H1 (cell line): ENCODE measurements at regions not wholly inside any gene's neighbourhood (a gene's known extent, or its start where the extent isn't known, plus 50 kb on each side); places are given as distances from the start of the nearest gene placed in this dataset.

Experiments
- CTCF ChIA-PET: fragments of 300-600 bp; sonication (Branson Sonifier 250); formaldehyde crosslinking; loops from one replicate; lab custom pipeline; 2021; ENCODE audit not compliant: partially characterized antibody; lab: Charles Lee
- POLR2A ChIA-PET: fragments of 300-600 bp; sonication (Branson Sonifier 250); formaldehyde crosslinking; loops from one replicate; lab custom pipeline; 2021; ENCODE audit warnings: inconsistent platforms; ENCODE audit not compliant: partially characterized antibody; lab: Charles Lee
- DNase-seq, 2 experiments: peaks; one replicate each; pipeline versions ENCODE4 v3.0.0 to v3.0.0-alpha.2; 2010 to 2022; ENCODE audit warnings: low spot score in 2 of 2, low read depth in 1 of 2, mixed read lengths in 1 of 2
- FAIRE-seq: peaks from 2 replicates; lab custom pipeline; 2011; peaks lifted over from hg19 to GRCh38; lab: Jason Lieb, UNC
- H2AFZ ChIP-seq: 2 replicates; pipeline ENCODE4 v1.8.1; 2012; ENCODE audit warnings: low read length, inconsistent platforms
- H2AK5ac ChIP-seq: 2 replicates; pipeline ENCODE4 v1.6.1; 2013; ENCODE audit warnings: low read depth, low read length
- H2BK120ac ChIP-seq: replicated peaks from 2 replicates; pipeline ENCODE3; 2013; ENCODE audit warnings: low read depth, low read length, inconsistent platforms
- H2BK12ac ChIP-seq: 2 replicates; pipeline ENCODE4 v1.6.1; 2013; ENCODE audit warnings: low read depth, low read length
- H2BK15ac ChIP-seq: 2 replicates; pipeline ENCODE4 v1.6.1; 2013; ENCODE audit warnings: low read length
- H2BK20ac ChIP-seq: 2 replicates; pipeline ENCODE4 v1.6.1; 2013; ENCODE audit warnings: low read length
- H2BK5ac ChIP-seq: 2 replicates; pipeline ENCODE4 v1.6.1; 2013; ENCODE audit warnings: low read depth, low read length
- H3K14ac ChIP-seq: 2 replicates; pipeline ENCODE4 v1.6.1; 2013; ENCODE audit warnings: inconsistent platforms; ENCODE audit not compliant: insufficient read length
- H3K18ac ChIP-seq: 2 replicates; pipeline ENCODE4 v1.6.1; 2013; ENCODE audit warnings: low read length; ENCODE audit errors: extremely low read depth
- H3K23ac ChIP-seq: 2 replicates; pipeline ENCODE4 v1.6.1; 2013; ENCODE audit warnings: inconsistent platforms; ENCODE audit not compliant: insufficient read length
- H3K23me2 ChIP-seq: 2 replicates; pipeline ENCODE4 v1.6.1; 2013; ENCODE audit warnings: low read depth, low read length
- H3K27ac ChIP-seq: 2 replicates; pipeline ENCODE4 v1.6.1; 2011; ENCODE audit warnings: low read depth, low read length, inconsistent platforms
- H3K27me3 ChIP-seq, 4 experiments: replicated peaks in 1 of 4; 1 replicate in 1 of 4; 2 replicates in 3 of 4; pipeline versions ENCODE4 v1.6.1 to v1.8.1; 2011 to 2013; ENCODE audit warnings: low read length in 3 of 4, mild to moderate bottlenecking in 3 of 4, inconsistent platforms in 2 of 4, mixed read lengths in 2 of 4, moderate library complexity in 1 of 4; ENCODE audit not compliant: control insufficient read depth in 3 of 4, insufficient read depth in 3 of 4; ENCODE audit errors: extremely low read depth in 1 of 4
- H3K36me3 ChIP-seq, 4 experiments: 2 replicates each; pipeline versions ENCODE4 v1.6.1 to v1.8.1; 2011 to 2013; ENCODE audit warnings: mild to moderate bottlenecking in 4 of 4, low read length in 3 of 4, moderate library complexity in 2 of 4, control low read depth in 1 of 4, inconsistent platforms in 1 of 4; ENCODE audit not compliant: insufficient read depth in 4 of 4, control insufficient read depth in 2 of 4
- H3K4ac ChIP-seq: replicated peaks from 2 replicates; pipeline ENCODE3; 2013; ENCODE audit warnings: low read length, low read depth, mixed read lengths, inconsistent platforms; ENCODE audit not compliant: insufficient read length
- H3K4me1 ChIP-seq, 4 experiments: replicated peaks in 1 of 4; 1 replicate in 1 of 4; 2 replicates in 3 of 4; pipeline versions ENCODE4 v1.6.1 to v1.8.1; 2011 to 2013; ENCODE audit warnings: low read length in 3 of 4, inconsistent platforms in 2 of 4, mixed read lengths in 1 of 4; ENCODE audit not compliant: insufficient read depth in 4 of 4, control insufficient read depth in 3 of 4
- H3K4me2 ChIP-seq, 2 experiments: 2 replicates each; pipeline versions ENCODE4 v1.6.1 to v1.8.1; 2011 to 2013; ENCODE audit warnings: low read depth in 2 of 2, low read length in 2 of 2, control low read depth in 1 of 2, inconsistent platforms in 1 of 2, mild to moderate bottlenecking in 1 of 2; ENCODE audit not compliant: insufficient read depth in 1 of 2
- H3K4me3 ChIP-seq, 4 experiments: fragments of 200-600, 300-600 bp in 1 of 4; sonication (generic), shearing (Covaris generic), sonication (Bioruptor Twin) in 1 of 4; 2 replicates each; pipeline versions ENCODE4 v1.5.1 to v1.8.1; 2011 to 2016; ENCODE audit warnings: low read length in 4 of 4, low read depth in 3 of 4, control low read depth in 2 of 4, inconsistent platforms in 2 of 4, mild to moderate bottlenecking in 2 of 4, mixed read lengths in 1 of 4, moderate library complexity in 1 of 4; ENCODE audit not compliant: insufficient read depth in 2 of 4; ENCODE audit errors: extremely low read depth in 1 of 4
- H3K56ac ChIP-seq: replicated peaks from 2 replicates; pipeline ENCODE3; 2013; ENCODE audit warnings: low read depth, mild to moderate bottlenecking, mixed read lengths, low read length, inconsistent platforms; ENCODE audit not compliant: insufficient read length
- H3K79me1 ChIP-seq: 2 replicates; pipeline ENCODE4 v1.6.1; 2013; ENCODE audit warnings: low read depth, low read length, control low read depth
- H3K79me2 ChIP-seq, 2 experiments: 2 replicates each; pipeline versions ENCODE4 v1.6.1 to v1.8.1; 2012 to 2013; ENCODE audit warnings: low read length in 2 of 2, mild to moderate bottlenecking in 2 of 2, inconsistent platforms in 1 of 2; ENCODE audit not compliant: insufficient read depth in 2 of 2, control insufficient read depth in 1 of 2
- H3K9ac ChIP-seq, 4 experiments: replicated peaks in 1 of 4; 1 replicate in 1 of 4; 2 replicates in 3 of 4; pipeline versions ENCODE4 v1.6.1 to v1.8.1; 2011 to 2013; ENCODE audit warnings: low read depth in 3 of 4, low read length in 3 of 4, control low read depth in 2 of 4, mild to moderate bottlenecking in 2 of 4, moderate library complexity in 2 of 4, inconsistent platforms in 1 of 4; ENCODE audit errors: extremely low read depth in 1 of 4
- H3K9me3 ChIP-seq, 2 experiments: 2 replicates each; pipeline versions ENCODE4 v1.6.1 to v1.8.1; 2012 to 2013; ENCODE audit warnings: mild to moderate bottlenecking in 2 of 2, moderate library complexity in 2 of 2, control low read depth in 1 of 2, inconsistent platforms in 1 of 2, low read depth in 1 of 2, low read length in 1 of 2, mixed read lengths in 1 of 2; ENCODE audit not compliant: insufficient read depth in 2 of 2
- H4K20me1 ChIP-seq, 2 experiments: replicated peaks in 1 of 2; 2 replicates each; pipeline versions ENCODE3 to v1.8.1; 2011 to 2013; ENCODE audit warnings: inconsistent platforms in 2 of 2, low read length in 2 of 2, mild to moderate bottlenecking in 1 of 2; ENCODE audit not compliant: insufficient read depth in 2 of 2, control insufficient read depth in 1 of 2
- H4K5ac ChIP-seq: 2 replicates; pipeline ENCODE4 v1.6.1; 2013; ENCODE audit warnings: low read length, low read depth, mixed read lengths, inconsistent platforms; ENCODE audit not compliant: insufficient read length
- H4K8ac ChIP-seq: 2 replicates; pipeline ENCODE4 v1.8.0; 2013; ENCODE audit warnings: mild to moderate bottlenecking, moderate library complexity, low read length, inconsistent platforms; ENCODE audit not compliant: insufficient read depth; ENCODE audit errors: extremely low read depth
- H4K91ac ChIP-seq: replicated peaks from 2 replicates; pipeline ENCODE3; 2013; ENCODE audit warnings: low read length, mixed read lengths, inconsistent platforms; ENCODE audit not compliant: insufficient read length
- CEBPB ChIP-seq: IDR thresholded peaks from 2 replicates; pipeline ENCODE4 v1.6.1; 2012; ENCODE audit warnings: low read depth, low read length
- WGBS, 2 experiments: shearing (Covaris generic) in 1 of 2; methylation state at CpG; one replicate each; pipeline versions ENCODE4 v1.1.6 to v1.1.7; 2013 to 2015; ENCODE audit warnings: low lambda C conversion rate in 2 of 2, mixed read lengths in 2 of 2, inconsistent platforms in 1 of 2, low coverage in 1 of 2, missing lambda C conversion rate in 1 of 2; ENCODE audit not compliant: insufficient replicate concordance in 2 of 2, insufficient coverage in 1 of 2, insufficient read length in 1 of 2; ENCODE audit errors: extremely low coverage in 1 of 2, missing lambda C conversion rate in 1 of 2; 5-methylcytosine and 5-hydroxymethylcytosine counted together

DNA sequence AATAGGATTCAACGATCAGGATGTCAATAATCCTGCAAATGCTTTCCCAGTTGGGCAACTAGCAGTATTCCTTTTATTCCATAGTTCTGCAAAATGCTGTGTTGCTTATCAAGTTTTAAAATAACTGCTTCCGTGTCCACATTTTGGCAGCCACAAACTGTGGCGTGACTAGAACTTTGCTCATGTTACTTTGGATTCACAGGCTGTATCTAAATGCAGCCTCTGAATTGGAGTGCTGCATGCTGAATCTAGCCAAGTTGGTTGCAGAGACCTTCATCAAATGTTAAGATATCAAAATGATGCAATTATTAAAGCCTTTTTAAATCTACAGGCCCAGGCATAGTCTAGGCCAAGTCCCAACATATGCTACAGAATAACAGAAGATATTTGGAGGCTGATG is 249.2 kb downstream of the NR2F1-AS1 start:
- Histone ChIP-seq H3K4me2 (no peak overlapping the region), H2AFZ (no peak overlapping the region), H3K14ac (no peak overlapping the region), H3K18ac (no peak overlapping the region), H3K27ac (no peak overlapping the region), H3K23me2 (no peaks in the 10 kb centered on the region), H4K20me1 (no peaks in the 10 kb centered on the region), H2BK12ac (no peak overlapping the region), H3K9me3 (no peaks in the 10 kb centered on the region), H3K4ac (no peak overlapping the region), H3K4me3 (no peak overlapping the region), H3K36me3 (no peaks in the 10 kb centered on the region; a peak in 1 of 8 replicates), H3K27me3 (no peaks in the 10 kb centered on the region), H3K4me1 (no peaks in the 10 kb centered on the region), H2BK15ac (no peak overlapping the region), H4K91ac (no peak overlapping the region), H3K79me2 (no peaks in the 10 kb centered on the region), H3K23ac (no peak overlapping the region), H3K9ac (no peak overlapping the region), H3K79me1 (no peaks in the 10 kb centered on the region), H4K8ac (no peak overlapping the region), H4K5ac (no peak overlapping the region), H2AK5ac (no peak overlapping the region), H2BK5ac (no peak overlapping the region), H2BK20ac (no peak overlapping the region), H3K56ac (no peak overlapping the region), H2BK120ac (no peak overlapping the region)
- no peak for DNase-seq
- 90% methylated on average over 3 of the region's 3 CpGs; no CpG with 5 or more reads in 1 of the 2 experiments for WGBS, 2 experiments
- ChIA-PET POLR2A (no interaction called here), CTCF (no interaction called here)
- no peak for TF ChIP-seq CEBPB
- no peak for FAIRE-seq
